BJ (cell line): ENCODE measurements at regions not wholly inside any gene's neighbourhood (a gene's known extent, or its start where the extent isn't known, plus 50 kb on each side); places are given as distances from the start of the nearest gene placed in this dataset.

Experiments
- CTCF ChIA-PET: fragments of 350-600 bp; formaldehyde crosslinking; extraction: SDS; loops from one replicate; lab custom pipeline; 2021; ENCODE audit warnings: antibody characterized with exemption, inconsistent platforms; lab: Yijun Ruan, JAX
- POLR2A ChIA-PET: fragments of 300-600 bp; sonication (Branson Sonifier 250); formaldehyde crosslinking; extraction: SDS; loops from one replicate; lab custom pipeline; 2021; ENCODE audit warnings: antibody characterized with exemption; lab: Charles Lee
- DNase-seq: peaks from one replicate; pipeline ENCODE4 v3.0.0-alpha.2; 2011; ENCODE audit warnings: low read depth
- H3K27me3 ChIP-seq: 2 replicates; pipeline ENCODE4 v1.6.0; 2011; ENCODE audit warnings: low read length; ENCODE audit not compliant: control insufficient read depth, insufficient read depth
- H3K36me3 ChIP-seq: 2 replicates; pipeline ENCODE4 v1.5.1; 2011; ENCODE audit warnings: low read length; ENCODE audit not compliant: control insufficient read depth, insufficient read depth
- H3K4me3 ChIP-seq: 2 replicates; pipeline ENCODE4 v1.5.1; 2011; ENCODE audit warnings: low read depth, mild to moderate bottlenecking, control low read depth, low read length
- CTCF ChIP-seq: IDR thresholded peaks from 2 replicates; pipeline ENCODE4 v1.5.1; 2011; ENCODE audit warnings: low read depth, mild to moderate bottlenecking, control low read depth, inconsistent platforms, low read length, moderate library complexity; ENCODE audit not compliant: insufficient read depth

- H3K4me3 ChIP-seq = no peak overlapping the region
- no peaks in the 10 kb centered on the region for H3K36me3 ChIP-seq
- no peak for DNase-seq
- no peak for TF ChIP-seq CTCF
- POLR2A ChIA-PET = no interaction called here
- no peaks in the 10 kb centered on the region for H3K27me3 ChIP-seq
- CTCF ChIA-PET = no interaction called here
Measured at GRCh38 chr3:153242896-153243295, 80.9 kb downstream of the RAP2B start.

- Histone ChIP-seq H3K27me3 (no peaks in the 10 kb centered on the region), H3K4me3 (no peak overlapping the region), H3K36me3 (no peaks in the 10 kb centered on the region)
- ChIA-PET CTCF (no interaction called here), POLR2A (no interaction called here)
- TF ChIP-seq CTCF = no peak
- no peak for DNase-seq
Measured at GRCh38 chr3:153244961-153245360, 82.9 kb downstream of the RAP2B start.

- H3K4me3 ChIP-seq = no peak overlapping the region
- no peak for TF ChIP-seq CTCF
- CTCF ChIA-PET = no interaction called here
- H3K36me3 ChIP-seq = no peaks in the 10 kb centered on the region
- POLR2A ChIA-PET = no interaction called here
- H3K27me3 ChIP-seq = no peaks in the 10 kb centered on the region
- DNase-seq = no peak
Measured at GRCh38 chr3:153245661-153246060, 83.6 kb downstream of the RAP2B start.

GRCh38 chr3:153246331-153246730 lies 84.3 kb downstream of the RAP2B start:
- Histone ChIP-seq H3K27me3 (no peaks in the 10 kb centered on the region), H3K36me3 (no peaks in the 10 kb centered on the region), H3K4me3 (no peak overlapping the region)
- DNase-seq = no peak
- CTCF ChIA-PET = no interaction called here
- POLR2A ChIA-PET = interaction anchor here (1.0 kb wide), 1 partner anchor 10 kb away, joined by 4 read pairs; no protein-coding TSS in a partner anchor
- no peak for TF ChIP-seq CTCF

GRCh38 chr3:153246806-153247205 lies 84.8 kb downstream of the RAP2B start:
- no peak overlapping the region for H3K4me3 ChIP-seq
- no peaks in the 10 kb centered on the region for H3K27me3 ChIP-seq
- POLR2A ChIA-PET = interaction anchor here (1.0 kb wide), 1 partner anchor 9 kb away, joined by 4 read pairs; no protein-coding TSS in a partner anchor
- DNase-seq = peak; percentile 87
- TF ChIP-seq CTCF = no peak
- CTCF ChIA-PET = no interaction called here
- no peaks in the 10 kb centered on the region for H3K36me3 ChIP-seq
